ENCODE measurements at regions not wholly inside any gene's neighbourhood (a gene's known extent, or its start where the extent isn't known, plus 50 kb on each side); places are given as distances from the start of the nearest gene placed in this dataset.

DNA sequence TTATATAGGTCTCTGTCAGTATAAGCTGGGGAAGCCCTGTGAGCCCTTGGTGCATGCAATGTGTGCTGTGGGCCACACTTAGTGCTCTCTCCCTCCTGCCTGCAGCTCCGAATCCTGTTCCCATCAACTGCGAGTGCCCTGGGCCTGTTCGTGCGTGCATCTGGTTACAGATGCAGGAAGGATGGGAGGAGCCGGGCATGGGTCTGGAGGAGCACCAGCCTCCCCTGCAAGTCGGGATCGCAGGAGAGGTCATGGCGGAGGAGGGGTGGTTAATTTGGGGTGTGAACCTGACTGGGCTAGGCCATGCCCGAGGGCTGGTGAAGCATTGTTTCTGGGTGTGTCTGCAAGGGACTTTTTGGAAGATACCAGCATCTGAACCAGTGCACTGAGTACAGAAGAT is 274.6 kb upstream of the IRX4 start:
- intact Hi-C loops (cut with DNase I), result loop anchor here in 1 of 4 donors (5.0 kb wide), 1 partner anchor 1370 kb away; no protein-coding TSS in a partner anchor
- WGBS, 3 donors, result 79 to 89% (median 84%) methylated on average over 9 of the region's 9 CpGs
- DNase-seq, result no peak

GRCh38 chr5:2156358-2157059 is 273.8 kb upstream of the IRX4 start:
- H3K36me3 ChIP-seq, result no peaks in the 10 kb centered on the region
- no peak for DNase-seq
- H3K4me1 ChIP-seq (ENCODE audit: insufficient read depth), result no peaks in the 10 kb centered on the region
- TF ChIP-seq POLR2A (IDR thresholded peaks at IDR 0.05), result no peak
- TF ChIP-seq EP300 (IDR thresholded peaks at IDR 0.05), result no peak
- TF ChIP-seq, protein P1, sequence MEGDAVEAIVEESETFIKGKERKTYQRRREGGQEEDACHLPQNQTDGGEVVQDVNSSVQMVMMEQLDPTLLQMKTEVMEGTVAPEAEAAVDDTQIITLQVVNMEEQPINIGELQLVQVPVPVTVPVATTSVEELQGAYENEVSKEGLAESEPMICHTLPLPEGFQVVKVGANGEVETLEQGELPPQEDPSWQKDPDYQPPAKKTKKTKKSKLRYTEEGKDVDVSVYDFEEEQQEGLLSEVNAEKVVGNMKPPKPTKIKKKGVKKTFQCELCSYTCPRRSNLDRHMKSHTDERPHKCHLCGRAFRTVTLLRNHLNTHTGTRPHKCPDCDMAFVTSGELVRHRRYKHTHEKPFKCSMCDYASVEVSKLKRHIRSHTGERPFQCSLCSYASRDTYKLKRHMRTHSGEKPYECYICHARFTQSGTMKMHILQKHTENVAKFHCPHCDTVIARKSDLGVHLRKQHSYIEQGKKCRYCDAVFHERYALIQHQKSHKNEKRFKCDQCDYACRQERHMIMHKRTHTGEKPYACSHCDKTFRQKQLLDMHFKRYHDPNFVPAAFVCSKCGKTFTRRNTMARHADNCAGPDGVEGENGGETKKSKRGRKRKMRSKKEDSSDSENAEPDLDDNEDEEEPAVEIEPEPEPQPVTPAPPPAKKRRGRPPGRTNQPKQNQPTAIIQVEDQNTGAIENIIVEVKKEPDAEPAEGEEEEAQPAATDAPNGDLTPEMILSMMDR (IDR thresholded peaks at IDR 0.05), result no peak
- no peak overlapping the region for H3K27ac ChIP-seq
- no peaks in the 10 kb centered on the region for H3K9me3 ChIP-seq
- H3K27me3 ChIP-seq, result no peaks in the 10 kb centered on the region
- no peak overlapping the region for H3K4me3 ChIP-seq
- 79 to 86% (median 81%) methylated on average over 14 of the region's 14 CpGs for WGBS, 3 donors
- intact Hi-C loops (cut with DNase I), result loop anchor here in 1 of 4 donors (5.0 kb wide), 1 partner anchor 1371 kb away; no protein-coding TSS in a partner anchor

More for the DNA sequence above, 274.6 kb upstream of the IRX4 start:
- Histone ChIP-seq H3K9me3 (no peaks in the 10 kb centered on the region), H3K4me3 (no peak overlapping the region), H3K27me3 (no peaks in the 10 kb centered on the region), H3K36me3 (no peaks in the 10 kb centered on the region), H3K4me1 (ENCODE audit: insufficient read depth) (no peaks in the 10 kb centered on the region), H3K27ac (no peak overlapping the region)
- TF ChIP-seq EP300 (IDR thresholded peaks at IDR 0.05) (no peak), POLR2A (IDR thresholded peaks at IDR 0.05) (no peak)
- TF ChIP-seq, protein P1 (IDR thresholded peaks at IDR 0.05), result no peak

GRCh38 chr5:2155556-2155955 is 272.8 kb upstream of the IRX4 start:
- intact Hi-C loops (cut with DNase I), result loop anchor here in 1 of 4 donors (5.0 kb wide), 1 partner anchor 1372 kb away; no protein-coding TSS in a partner anchor

GRCh38 chr5:2153802-2154201 is 271.1 kb upstream of the IRX4 start:
- intact Hi-C loops (cut with DNase I), result no loop called here
- no peaks in the 10 kb centered on the region for H3K4me1 ChIP-seq (ENCODE audit: insufficient read depth)
- no peaks in the 10 kb centered on the region for H3K27me3 ChIP-seq
- H3K9me3 ChIP-seq, result no peaks in the 10 kb centered on the region
- H3K4me3 ChIP-seq, result no peak overlapping the region
- 86 to 90% (median 86%) methylated on average over 15 of the region's 15 CpGs for WGBS, 3 donors
- TF ChIP-seq, protein P1 (IDR thresholded peaks at IDR 0.05), result no peak
- no peak for TF ChIP-seq EP300 (IDR thresholded peaks at IDR 0.05)
- TF ChIP-seq POLR2A (IDR thresholded peaks at IDR 0.05), result no peak
- DNase-seq, result no peak
- H3K36me3 ChIP-seq, result no peaks in the 10 kb centered on the region
- H3K27ac ChIP-seq, result no peak overlapping the region

More at GRCh38 chr5:2155556-2155955, 272.8 kb upstream of the IRX4 start:
- TF ChIP-seq POLR2A (IDR thresholded peaks at IDR 0.05) (no peak), EP300 (IDR thresholded peaks at IDR 0.05) (no peak)
- TF ChIP-seq, protein P1 (IDR thresholded peaks at IDR 0.05), result no peak
- no peaks in the 10 kb centered on the region for H3K27me3 ChIP-seq
- no peaks in the 10 kb centered on the region for H3K36me3 ChIP-seq
- WGBS, 3 donors, result 90 to 93% (median 92%) methylated on average over 18 of the region's 18 CpGs
- no peak overlapping the region for H3K27ac ChIP-seq
- no peaks in the 10 kb centered on the region for H3K4me1 ChIP-seq (ENCODE audit: insufficient read depth)
- H3K9me3 ChIP-seq, result no peaks in the 10 kb centered on the region
- H3K4me3 ChIP-seq, result no peak overlapping the region
- DNase-seq, result no peak

Measured in ovary (tissue), 7 donors.